Endodermal cell (in vitro differentiated cells): ENCODE measurements at regions not wholly inside any gene's neighbourhood (a gene's known extent, or its start where the extent isn't known, plus 50 kb on each side); places are given as distances from the start of the nearest gene placed in this dataset.

ENCODE experiments used
- DNase-seq: peaks from one replicate; pipeline ENCODE4 v3.0.0-alpha.2; 2017
- H3K27ac ChIP-seq: 2 replicates; pipeline ENCODE4 v1.5.1; 2013; ENCODE audit warnings: mild to moderate bottlenecking, low read depth, low read length, moderate library complexity
- H3K27me3 ChIP-seq: 2 replicates; pipeline ENCODE4 v1.6.1; 2013; ENCODE audit warnings: mild to moderate bottlenecking, low read length, moderate library complexity; ENCODE audit not compliant: insufficient read depth, control insufficient read depth, poor library complexity, severe bottlenecking
- H3K36me3 ChIP-seq: 2 replicates; pipeline ENCODE4 v1.7.0; 2013; ENCODE audit warnings: mild to moderate bottlenecking, low read length, moderate library complexity; ENCODE audit not compliant: control insufficient read depth, insufficient read depth
- H3K4me1 ChIP-seq: one replicate; pipeline ENCODE4 v1.7.0; 2013; ENCODE audit warnings: low read length; ENCODE audit not compliant: control insufficient read depth, insufficient read depth
- H3K4me3 ChIP-seq: 2 replicates; pipeline ENCODE4 v1.5.1; 2013; ENCODE audit warnings: mild to moderate bottlenecking, low read length, moderate library complexity
- H3K9ac ChIP-seq: 2 replicates; pipeline ENCODE4 v1.6.1; 2013; ENCODE audit warnings: mild to moderate bottlenecking, low read length, moderate library complexity; ENCODE audit not compliant: poor library complexity, severe bottlenecking; ENCODE audit errors: extremely low read depth
- H3K9me3 ChIP-seq: 2 replicates; pipeline ENCODE4 v1.6.1; 2013; ENCODE audit warnings: mild to moderate bottlenecking, low read length, moderate library complexity; ENCODE audit not compliant: control insufficient read depth
- H3K27ac Mint-ChIP-seq: 2 replicates; pipeline ENCODE4 v1.8.0; 2020; ENCODE audit warnings: mixed read lengths
- H3K27me3 Mint-ChIP-seq: 2 replicates; pipeline ENCODE4 v1.8.0; 2021; ENCODE audit warnings: mild to moderate bottlenecking, mixed read lengths; ENCODE audit not compliant: insufficient read depth
- H3K36me3 Mint-ChIP-seq: 2 replicates; pipeline ENCODE4 v1.8.0; 2020; ENCODE audit warnings: low read depth, mixed read lengths
- H3K4me1 Mint-ChIP-seq: 2 replicates; pipeline ENCODE4 v1.8.0; 2020; ENCODE audit warnings: mixed read lengths
- H3K4me3 Mint-ChIP-seq: 2 replicates; pipeline ENCODE4 v1.8.0; 2020; ENCODE audit warnings: mild to moderate bottlenecking, moderate library complexity, mixed read lengths
- H3K9me3 Mint-ChIP-seq: 2 replicates; pipeline ENCODE4 v1.8.0; 2020; ENCODE audit warnings: mild to moderate bottlenecking, mixed read lengths
- CTCF ChIP-seq: fragments of 200-600 bp; sonication (generic); conservative IDR thresholded peaks from 2 replicates; pipeline ENCODE4 v1.5.0; 2021; ENCODE audit warnings: antibody characterized with exemption, mild to moderate bottlenecking
- WGBS, 2 experiments: methylation state at CpG; one replicate each; pipeline versions ENCODE4 v1.1.5 to v1.1.7; 2013; ENCODE audit warnings: missing lambda C conversion rate in 2 of 2, mixed read lengths in 1 of 2; ENCODE audit not compliant: insufficient coverage in 1 of 2, insufficient read length in 1 of 2; 5-methylcytosine and 5-hydroxymethylcytosine counted together

GRCh38 chr5:67989456-67989855, 226.1 kb upstream of the PIK3R1 start:
- H3K27me3 Mint-ChIP-seq: no peaks in the 10 kb centered on the region
- Histone ChIP-seq H3K27ac (no peak overlapping the region), H3K27me3 (no peaks in the 10 kb centered on the region), H3K9ac (no peak overlapping the region), H3K4me3 (no peak overlapping the region), H3K36me3 (no peaks in the 10 kb centered on the region), H3K9me3 (peaks cover 6% of the 10 kb centered on the region), H3K4me1 (peaks cover 9% of the 10 kb centered on the region)
- 93 to 100% methylated on average over 2 of the region's 2 CpGs for WGBS, 2 experiments
- no peak overlapping the region for H3K27ac Mint-ChIP-seq
- H3K36me3 Mint-ChIP-seq: no peaks in the 10 kb centered on the region
- peaks cover 2% of the 10 kb centered on the region for H3K9me3 Mint-ChIP-seq
- peaks cover 13% of the 10 kb centered on the region for H3K4me1 Mint-ChIP-seq
- H3K4me3 Mint-ChIP-seq: no peak overlapping the region
- TF ChIP-seq CTCF: peak; percentile 49
- no peak for DNase-seq

- WGBS, 2 experiments: 78% methylated on average over 2 of the region's 2 CpGs; no CpG with 5 or more reads in 1 of the 2 experiments
- DNase-seq: no peak
- no peak overlapping the region for H3K4me3 Mint-ChIP-seq
Observed at GRCh38 chr5:67986761-67987160, 228.8 kb upstream of the PIK3R1 start.

GRCh38 chr5:67985686-67986387, 229.7 kb upstream of the PIK3R1 start:
- Histone ChIP-seq H3K9ac (no peak overlapping the region), H3K4me3 (no peak overlapping the region), H3K36me3 (no peaks in the 10 kb centered on the region), H3K27me3 (no peaks in the 10 kb centered on the region), H3K9me3 (peaks cover 6% of the 10 kb centered on the region), H3K4me1 (peaks cover 9% of the 10 kb centered on the region), H3K27ac (no peak overlapping the region)
- H3K27ac Mint-ChIP-seq: no peak overlapping the region
- H3K9me3 Mint-ChIP-seq: peaks cover 2% of the 10 kb centered on the region
- DNase-seq: no peak
- H3K27me3 Mint-ChIP-seq: no peaks in the 10 kb centered on the region
- H3K4me1 Mint-ChIP-seq: peaks cover 13% of the 10 kb centered on the region
- 88 to 100% methylated on average over 1 to 2 of the region's 3 CpGs for WGBS, 2 experiments
- H3K4me3 Mint-ChIP-seq: no peak overlapping the region
- TF ChIP-seq CTCF: no peak
- no peaks in the 10 kb centered on the region for H3K36me3 Mint-ChIP-seq

More at GRCh38 chr5:67986761-67987160, 228.8 kb upstream of the PIK3R1 start:
- Mint-ChIP-seq H3K4me1 (peaks cover 13% of the 10 kb centered on the region), H3K27ac (no peak overlapping the region), H3K27me3 (no peaks in the 10 kb centered on the region), H3K36me3 (no peaks in the 10 kb centered on the region), H3K9me3 (peaks cover 2% of the 10 kb centered on the region)
- no peaks in the 10 kb centered on the region for H3K27me3 ChIP-seq
- H3K9me3 ChIP-seq: peaks cover 6% of the 10 kb centered on the region
- H3K4me1 ChIP-seq: peaks cover 9% of the 10 kb centered on the region
- H3K36me3 ChIP-seq: no peaks in the 10 kb centered on the region
- no peak overlapping the region for H3K27ac ChIP-seq
- peak overlapping the region; percentile 40 for H3K4me3 ChIP-seq
- TF ChIP-seq CTCF: no peak
- H3K9ac ChIP-seq: no peak overlapping the region
